Motor neuron (in vitro differentiated cells): ENCODE measurements at regions not wholly inside any gene's neighbourhood (a gene's known extent, or its start where the extent isn't known, plus 50 kb on each side); places are given as distances from the start of the nearest gene placed in this dataset.

Experiments used
- ATAC-seq, 8 experiments: fragments of 200-7000 bp; cut with Tn5 transposase; replicated peaks in 6 of 8; 2 replicates each; pipeline ENCODE4 v1.8.0; 2021; ENCODE audit warnings: mild to moderate bottlenecking in 8 of 8, moderate library complexity in 8 of 8
- H3K27ac ChIP-seq, 2 donors: fragments of 250-450 bp; sonication (Bioruptor Pico); 2 replicates each; pipeline ENCODE4 v1.9.0; 2021; ENCODE audit warnings: antibody characterized with exemption in 2 of 2, mild to moderate bottlenecking in 2 of 2, moderate library complexity in 1 of 2
- H3K4me1 ChIP-seq, 2 donors: fragments of 250-450 bp; sonication (Bioruptor Pico); replicated peaks in 1 of 2; 2 replicates each; pipeline ENCODE4 v1.6.1; 2021; ENCODE audit warnings: antibody characterized with exemption in 2 of 2, mild to moderate bottlenecking in 2 of 2, moderate library complexity in 1 of 2
- H3K4me3 ChIP-seq, 5 donors: fragments of 250-450 bp; sonication (Bioruptor Pico); 2 replicates each; pipeline ENCODE4 v1.9.0; 2021; ENCODE audit warnings: antibody characterized with exemption in 5 of 5, mild to moderate bottlenecking in 5 of 5, moderate library complexity in 4 of 5
- WGBS, 10 experiments: fragments of 450-650 bp; shearing (Covaris generic); methylation state at CpG; one replicate each; pipeline ENCODE4 v1.0.0; 2022; 5-methylcytosine and 5-hydroxymethylcytosine counted together
- in situ Hi-C, 9 experiments: fragments of 400-800 bp; cut with MboI; loops; one replicate each; pipeline ENCODE4 v1.15.0; 2021; ENCODE audit warnings: low sequenced_read_pairs in 9 of 9, low pct_unique_long_range_greater_than_20kb in 2 of 9; ENCODE audit not compliant: unreplicated experiment in 9 of 9

GRCh38 chr2:8422450-8422800 lies 259.4 kb upstream of the ID2 start:
- no peaks in the 10 kb centered on the region for H3K4me1 ChIP-seq
- H3K4me3 ChIP-seq, result no peak overlapping the region
- WGBS, 10 experiments, result 20 to 100% (median 76%) methylated on average over 1 to 4 of the region's 4 CpGs; no CpG with 5 or more reads in 2 of the 10 experiments
- in situ Hi-C loops, result no loop called here
- no peak for ATAC-seq
- no peak overlapping the region for H3K27ac ChIP-seq

GRCh38 chr2:8424997-8425900 lies 256.6 kb upstream of the ID2 start:
- WGBS, 10 experiments, result 47 to 98% (median 75%) methylated on average over 1 to 12 of the region's 26 CpGs; no CpG with 5 or more reads in 2 of the 10 experiments
- Histone ChIP-seq H3K4me1 (no peaks in the 10 kb centered on the region), H3K4me3 (no peak overlapping the region), H3K27ac (no peak overlapping the region)
- ATAC-seq, result no peak
- in situ Hi-C loops, result no loop called here

- no peaks in the 10 kb centered on the region for H3K4me1 ChIP-seq
- in situ Hi-C loops, result no loop called here
- WGBS, 10 experiments, result 80 to 100% (median 90%) methylated on average over 1 to 6 of the region's 10 CpGs; no CpG with 5 or more reads in 4 of the 10 experiments
- no peak overlapping the region for H3K4me3 ChIP-seq
- no peak overlapping the region for H3K27ac ChIP-seq
- no peak for ATAC-seq
Measured at GRCh38 chr2:8426550-8426949, 255.3 kb upstream of the ID2 start.

- Histone ChIP-seq H3K4me1 (no peaks in the 10 kb centered on the region), H3K27ac (no peak overlapping the region), H3K4me3 (no peak overlapping the region)
- ATAC-seq, result no peak
- in situ Hi-C loops, result no loop called here
- WGBS, 10 experiments, result 48 to 100% (median 90%) methylated on average over 2 to 4 of the region's 4 CpGs; no CpG with 5 or more reads in 3 of the 10 experiments
Measured at GRCh38 chr2:8427211-8427610, 254.6 kb upstream of the ID2 start.

GRCh38 chr2:8430628-8431027 lies 251.2 kb upstream of the ID2 start:
- 39 to 86% (median 60%) methylated on average over 1 to 4 of the region's 4 CpGs; no CpG with 5 or more reads in 5 of the 10 experiments for WGBS, 10 experiments
- no peak for ATAC-seq
- Histone ChIP-seq H3K4me3 (no peak overlapping the region), H3K4me1 (no peaks in the 10 kb centered on the region), H3K27ac (no peak overlapping the region)
- in situ Hi-C loops, result no loop called here

- no peak overlapping the region for H3K27ac ChIP-seq
- H3K4me1 ChIP-seq, result no peaks in the 10 kb centered on the region
- in situ Hi-C loops, result no loop called here
- WGBS, 10 experiments, result 14 to 100% (median 78%) methylated on average over 1 to 3 of the region's 3 CpGs; no CpG with 5 or more reads in 1 of the 10 experiments
- no peak overlapping the region for H3K4me3 ChIP-seq
- ATAC-seq, result no peak
Measured at GRCh38 chr2:8431446-8432125, 250.3 kb upstream of the ID2 start.

GRCh38 chr2:8432706-8433336 lies 249.0 kb upstream of the ID2 start:
- H3K27ac ChIP-seq, result no peak overlapping the region
- no peak overlapping the region for H3K4me3 ChIP-seq
- WGBS, 10 experiments, result 49 to 100% (median 89%) methylated on average over 2 to 6 of the region's 9 CpGs
- ATAC-seq, result no peak
- H3K4me1 ChIP-seq, result no peaks in the 10 kb centered on the region
- in situ Hi-C loops, result no loop called here

- no peak overlapping the region for H3K4me3 ChIP-seq
- H3K4me1 ChIP-seq, result no peaks in the 10 kb centered on the region
- in situ Hi-C loops, result no loop called here
- ATAC-seq, result no peak
- H3K27ac ChIP-seq, result no peak overlapping the region
- WGBS, 10 experiments, result 60 to 100% (median 96%) methylated on average over 1 to 3 of the region's 3 CpGs; no CpG with 5 or more reads in 2 of the 10 experiments
Measured at GRCh38 chr2:8433390-8433789, 248.5 kb upstream of the ID2 start.

GRCh38 chr2:8435608-8436007 lies 246.2 kb upstream of the ID2 start:
- no peak overlapping the region for H3K4me3 ChIP-seq
- in situ Hi-C loops, result no loop called here
- no peak overlapping the region for H3K27ac ChIP-seq
- peak in 2 of 8 experiments; percentile 43 to 55 for ATAC-seq
- WGBS, 10 experiments, result 0 to 88% (median 67%) methylated on average over 1 to 4 of the region's 4 CpGs
- no peaks in the 10 kb centered on the region for H3K4me1 ChIP-seq

GRCh38 chr2:8436585-8436984 lies 245.3 kb upstream of the ID2 start:
- in situ Hi-C loops, result no loop called here

GRCh38 chr2:8437228-8437948 lies 244.5 kb upstream of the ID2 start:
- in situ Hi-C loops, result no loop called here
- 63 to 100% (median 83%) methylated on average over 2 to 7 of the region's 9 CpGs; no CpG with 5 or more reads in 1 of the 10 experiments for WGBS, 10 experiments
- H3K27ac ChIP-seq, result no peak overlapping the region
- no peak overlapping the region for H3K4me3 ChIP-seq
- no peak for ATAC-seq
- H3K4me1 ChIP-seq, result no peaks in the 10 kb centered on the region

More at GRCh38 chr2:8436585-8436984, 245.3 kb upstream of the ID2 start:
- no peak for ATAC-seq
- no peak overlapping the region for H3K4me3 ChIP-seq
- WGBS, 10 experiments, result 0 to 100% (median 96%) methylated on average over 1 to 3 of the region's 3 CpGs; no CpG with 5 or more reads in 4 of the 10 experiments
- H3K27ac ChIP-seq, result no peak overlapping the region
- H3K4me1 ChIP-seq, result no peaks in the 10 kb centered on the region

GRCh38 chr2:8437949-8438400 lies 243.9 kb upstream of the ID2 start:
- ATAC-seq, result no peak
- no peaks in the 10 kb centered on the region for H3K4me1 ChIP-seq
- 40 to 100% methylated on average over 1 to 2 of the region's 5 CpGs; no CpG with 5 or more reads in 8 of the 10 experiments for WGBS, 10 experiments
- in situ Hi-C loops, result no loop called here
- H3K27ac ChIP-seq, result no peak overlapping the region
- H3K4me3 ChIP-seq, result no peak overlapping the region
